GM12891 (cell line): ENCODE measurements at regions not wholly inside any gene's neighbourhood (a gene's known extent, or its start where the extent isn't known, plus 50 kb on each side); places are given as distances from the start of the nearest gene placed in this dataset.

Source experiments
- PAX5 ChIP-seq: IDR thresholded peaks from 2 replicates; pipeline ENCODE4 v1.6.1; 2011; ENCODE audit warnings: low read length, moderate library complexity, mild to moderate bottlenecking; ENCODE audit not compliant: insufficient read depth, severe bottlenecking
- POLR2A ChIP-seq: IDR thresholded peaks from 2 replicates; pipeline ENCODE4 v1.6.1; 2011; ENCODE audit warnings: low read depth, low read length, control low read depth
- POLR2AphosphoS5 ChIP-seq: IDR thresholded peaks from 2 replicates; pipeline ENCODE4 v1.6.1; 2011; ENCODE audit warnings: low read depth, low read length, control low read depth
- SPI1 ChIP-seq: IDR thresholded peaks from 2 replicates; pipeline ENCODE4 v1.6.1; 2011; ENCODE audit warnings: low read depth, low read length, control low read depth
- TAF1 ChIP-seq: IDR thresholded peaks from 2 replicates; pipeline ENCODE4 v1.6.1; 2011; ENCODE audit warnings: low read depth, low read length, control low read depth

- no peak for TF ChIP-seq PAX5
- no peak for TF ChIP-seq POLR2A
- TF ChIP-seq POLR2AphosphoS5 = no peak
- no peak for TF ChIP-seq TAF1
- TF ChIP-seq SPI1 = no peak
These were observed 205.1 kb downstream of the NXPE2 start for GRCh38 chr11:114883472-114883871.
